RWPE2 (cell line): ENCODE measurements at regions not wholly inside any gene's neighbourhood (a gene's known extent, or its start where the extent isn't known, plus 50 kb on each side); places are given as distances from the start of the nearest gene placed in this dataset.
A peak's percentile ranks its signal among the peaks of the same experiment; 100 is the strongest.

Experiments
- ATAC-seq: fragments of 200-7000 bp; cut with Tn5 transposase; 3 replicates; pipeline ENCODE4 v1.9.1; 2021; ENCODE audit warnings: low read depth
- DNase-seq: peaks from one replicate; pipeline ENCODE4 v3.0.0-alpha.2; 2020; ENCODE audit warnings: low spot score
- H3K27ac ChIP-seq: fragments of 450-650 bp; 2 replicates; pipeline ENCODE4 v1.5.1; 2017; ENCODE audit warnings: mild to moderate bottlenecking; ENCODE audit not compliant: poor library complexity, severe bottlenecking
- H3K27me3 ChIP-seq: fragments of 250-450 bp; sonication (Bioruptor Pico); 2 replicates; pipeline ENCODE4 v1.5.1; 2021; ENCODE audit warnings: mild to moderate bottlenecking, moderate library complexity; ENCODE audit not compliant: insufficient read depth, poor library complexity, severe bottlenecking
- H3K36me3 ChIP-seq: fragments of 250-450 bp; sonication (Bioruptor Pico); 2 replicates; pipeline ENCODE4 v1.5.1; 2020; ENCODE audit warnings: low read depth, mild to moderate bottlenecking, moderate library complexity
- H3K4me1 ChIP-seq: fragments of 250-450 bp; sonication (Bioruptor Pico); 2 replicates; pipeline ENCODE4 v1.5.1; 2021; ENCODE audit warnings: mild to moderate bottlenecking, moderate library complexity; ENCODE audit not compliant: insufficient read depth, poor library complexity, severe bottlenecking
- H3K4me3 ChIP-seq: fragments of 250-450 bp; sonication (Bioruptor Pico); 2 replicates; pipeline ENCODE4 v1.5.1; 2021; ENCODE audit warnings: mild to moderate bottlenecking, moderate library complexity; ENCODE audit not compliant: severe bottlenecking
- H3K9me3 ChIP-seq: fragments of 250-450 bp; sonication (Bioruptor Pico); 2 replicates; pipeline ENCODE4 v1.5.1; 2021; ENCODE audit warnings: mild to moderate bottlenecking, moderate library complexity; ENCODE audit not compliant: severe bottlenecking
- TF ChIP-seq, protein P1 (sequence below): fragments of 450-650 bp; IDR thresholded peaks from one replicate; pipeline ENCODE4 v1.5.1; 2017; ENCODE audit warnings: mild to moderate bottlenecking, moderate library complexity; ENCODE audit not compliant: poor library complexity, severe bottlenecking

DNA sequence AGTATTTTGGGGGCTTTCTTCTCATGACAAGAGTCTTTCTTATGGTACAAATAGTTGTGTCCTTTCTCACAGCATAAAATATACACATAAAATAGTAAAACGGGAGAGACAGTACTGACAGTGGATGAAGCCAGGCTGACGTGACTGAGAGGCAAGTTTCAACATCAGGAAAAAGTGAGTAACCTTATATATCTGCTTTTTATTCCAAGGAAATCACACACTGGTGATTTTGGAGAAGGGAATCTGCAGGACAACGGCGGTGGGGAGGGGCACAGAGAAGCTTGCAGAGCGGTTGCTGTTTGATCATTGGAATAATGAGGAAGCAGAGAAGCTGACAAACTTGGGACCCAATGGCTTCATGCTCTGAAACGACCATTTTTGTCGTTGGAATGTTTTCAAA, 130.6 kb upstream of the ZNF236 start:
- Histone ChIP-seq H3K9me3 (no peaks in the 10 kb centered on the region), H3K27me3 (no peaks in the 10 kb centered on the region), H3K4me3 (no peak overlapping the region), H3K4me1 (peaks cover 9% of the 10 kb centered on the region), H3K36me3 (no peaks in the 10 kb centered on the region), H3K27ac (no peak overlapping the region)
- DNase-seq: no peak
- TF ChIP-seq, protein P1, sequence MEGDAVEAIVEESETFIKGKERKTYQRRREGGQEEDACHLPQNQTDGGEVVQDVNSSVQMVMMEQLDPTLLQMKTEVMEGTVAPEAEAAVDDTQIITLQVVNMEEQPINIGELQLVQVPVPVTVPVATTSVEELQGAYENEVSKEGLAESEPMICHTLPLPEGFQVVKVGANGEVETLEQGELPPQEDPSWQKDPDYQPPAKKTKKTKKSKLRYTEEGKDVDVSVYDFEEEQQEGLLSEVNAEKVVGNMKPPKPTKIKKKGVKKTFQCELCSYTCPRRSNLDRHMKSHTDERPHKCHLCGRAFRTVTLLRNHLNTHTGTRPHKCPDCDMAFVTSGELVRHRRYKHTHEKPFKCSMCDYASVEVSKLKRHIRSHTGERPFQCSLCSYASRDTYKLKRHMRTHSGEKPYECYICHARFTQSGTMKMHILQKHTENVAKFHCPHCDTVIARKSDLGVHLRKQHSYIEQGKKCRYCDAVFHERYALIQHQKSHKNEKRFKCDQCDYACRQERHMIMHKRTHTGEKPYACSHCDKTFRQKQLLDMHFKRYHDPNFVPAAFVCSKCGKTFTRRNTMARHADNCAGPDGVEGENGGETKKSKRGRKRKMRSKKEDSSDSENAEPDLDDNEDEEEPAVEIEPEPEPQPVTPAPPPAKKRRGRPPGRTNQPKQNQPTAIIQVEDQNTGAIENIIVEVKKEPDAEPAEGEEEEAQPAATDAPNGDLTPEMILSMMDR: no peak
- ATAC-seq: no peak

DNA sequence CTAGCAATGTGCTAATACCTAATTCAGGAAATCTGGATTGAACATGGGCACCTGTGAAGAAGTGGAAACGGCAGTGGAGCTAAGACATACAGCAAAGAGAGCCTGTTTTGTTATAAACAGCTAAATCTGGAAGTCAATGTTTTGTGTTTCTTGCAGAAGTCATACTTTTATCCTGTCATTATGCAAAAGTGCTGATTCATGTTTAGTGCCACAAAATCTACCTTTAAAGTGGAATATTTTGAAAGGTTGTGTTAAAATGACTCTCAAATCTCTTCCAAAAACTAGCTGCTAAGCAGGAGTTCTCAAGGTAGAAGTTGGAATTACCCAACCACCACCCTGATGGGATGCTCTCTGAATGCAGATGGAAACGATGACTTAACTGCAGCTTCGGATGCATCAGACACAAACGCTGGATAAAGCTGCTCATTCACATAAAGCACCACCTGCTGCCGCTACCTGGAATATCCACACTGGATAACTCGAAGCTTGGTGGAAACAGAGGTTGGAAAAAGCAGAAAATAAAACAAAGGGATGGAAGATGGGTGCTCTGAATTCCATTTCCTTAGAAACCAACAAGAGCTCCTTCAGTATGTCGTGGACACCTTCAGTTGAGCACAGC, 132.6 kb upstream of the ZNF236 start:
- H3K9me3 ChIP-seq: no peaks in the 10 kb centered on the region
- no peaks in the 10 kb centered on the region for H3K27me3 ChIP-seq
- TF ChIP-seq, protein P1: no peak
- no peak overlapping the region for H3K27ac ChIP-seq
- H3K36me3 ChIP-seq: no peaks in the 10 kb centered on the region
- H3K4me1 ChIP-seq: peaks cover 13% of the 10 kb centered on the region
- DNase-seq (no peak), ATAC-seq (no peak)
- H3K4me3 ChIP-seq: no peak overlapping the region

DNA sequence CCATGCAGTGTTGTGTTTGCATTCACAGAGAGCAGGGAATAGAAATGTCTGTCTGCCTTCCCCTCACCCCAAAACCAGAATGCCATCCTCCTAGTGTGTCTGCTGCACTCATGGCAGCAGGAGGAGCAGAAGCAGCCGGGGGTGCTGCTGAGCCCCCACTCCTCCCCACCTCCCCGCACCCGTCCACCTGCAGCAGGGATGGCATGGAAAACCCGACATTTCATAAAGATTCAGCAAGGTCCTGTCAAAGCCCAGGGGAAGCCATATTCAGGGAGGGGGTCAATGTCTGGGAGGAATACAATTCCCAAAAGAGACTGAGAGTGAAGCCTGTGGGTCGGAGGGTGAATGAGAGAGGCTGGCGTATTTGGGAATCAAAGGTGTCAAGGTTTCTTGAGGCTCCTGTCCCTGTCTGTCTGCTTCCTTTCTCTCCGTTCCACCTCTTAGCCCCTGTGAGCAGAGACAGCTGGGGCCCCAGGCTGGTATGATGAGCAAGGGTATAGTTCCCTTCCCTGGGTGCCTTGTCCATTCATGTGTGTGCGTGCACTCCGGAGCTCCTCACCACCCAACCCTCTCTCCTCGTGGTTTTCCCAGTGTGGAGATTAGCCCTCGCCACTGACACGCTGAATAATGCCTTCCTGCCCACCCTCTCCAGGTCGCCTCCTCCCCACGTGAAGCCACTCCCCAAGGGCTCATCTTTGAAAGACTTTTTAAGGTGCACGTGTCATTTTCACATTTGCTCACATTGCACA, 133.5 kb upstream of the ZNF236 start:
- H3K27me3 ChIP-seq: no peaks in the 10 kb centered on the region
- peaks cover 13% of the 10 kb centered on the region for H3K4me1 ChIP-seq
- H3K4me3 ChIP-seq: no peak overlapping the region
- no peak overlapping the region for H3K27ac ChIP-seq
- H3K9me3 ChIP-seq: no peaks in the 10 kb centered on the region
- ATAC-seq (no peak), DNase-seq (no peak)
- H3K36me3 ChIP-seq: no peaks in the 10 kb centered on the region
- TF ChIP-seq, protein P1: no peak

DNA sequence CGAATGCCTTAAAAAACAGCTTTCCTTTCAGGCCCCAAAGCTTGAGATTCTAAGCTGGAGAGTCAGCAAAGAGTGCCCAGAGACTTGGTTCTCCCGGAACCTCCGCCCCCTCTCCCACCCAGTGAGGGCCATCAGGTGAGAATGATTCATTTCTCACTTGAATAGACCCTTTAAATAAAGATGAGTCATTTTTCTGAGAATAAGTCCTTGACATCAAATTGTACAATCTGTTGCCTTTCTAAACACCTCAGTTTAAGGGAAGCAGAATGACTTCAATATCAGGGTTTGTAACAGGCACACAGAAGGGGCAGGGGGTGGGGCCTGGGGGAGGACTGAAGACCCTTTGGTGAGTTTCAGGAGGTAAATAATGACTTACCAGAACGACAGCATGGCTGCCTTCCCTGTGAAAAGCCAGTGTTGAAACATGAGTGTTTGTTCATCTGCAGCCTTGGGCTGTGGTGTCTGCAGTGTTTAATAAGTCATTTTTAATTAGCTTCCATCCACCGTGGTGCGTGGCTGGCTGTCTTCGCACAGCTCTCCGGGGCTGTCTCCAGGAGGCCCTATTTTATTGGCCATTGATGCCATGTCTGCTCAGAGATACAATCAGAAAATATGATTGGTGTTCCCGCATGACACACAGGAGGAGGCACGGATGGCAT, 134.9 kb upstream of the ZNF236 start:
- DNase-seq: no peak
- Histone ChIP-seq H3K27me3 (no peaks in the 10 kb centered on the region), H3K9me3 (no peaks in the 10 kb centered on the region), H3K36me3 (no peaks in the 10 kb centered on the region), H3K27ac (peak overlapping the region; percentile 41), H3K4me3 (no peak overlapping the region), H3K4me1 (peaks cover 13% of the 10 kb centered on the region)
- TF ChIP-seq, protein P1: no peak
- peak; percentile 76 for ATAC-seq
